Testis (tissue), 2 donors: ENCODE measurements at regions not wholly inside any gene's neighbourhood (a gene's known extent, or its start where the extent isn't known, plus 50 kb on each side); places are given as distances from the start of the nearest gene placed in this dataset.

ENCODE experiments used
- CTCF ChIP-seq, 3 experiments: fragments of 450-650 bp in 2 of 3; fragments of 200-600 bp in 1 of 3; sonication (generic) in 1 of 3; IDR thresholded peaks; one replicate each; pipeline ENCODE4 v1.5.1; 2016 to 2019; ENCODE audit warnings: antibody characterized with exemption in 3 of 3, mild to moderate bottlenecking in 2 of 3, moderate library complexity in 1 of 3
- POLR2A ChIP-seq: fragments of 450-650 bp; IDR thresholded peaks from one replicate; pipeline ENCODE4 v1.6.1; 2017; ENCODE audit warnings: antibody characterized with exemption, mild to moderate bottlenecking, moderate library complexity

DNA sequence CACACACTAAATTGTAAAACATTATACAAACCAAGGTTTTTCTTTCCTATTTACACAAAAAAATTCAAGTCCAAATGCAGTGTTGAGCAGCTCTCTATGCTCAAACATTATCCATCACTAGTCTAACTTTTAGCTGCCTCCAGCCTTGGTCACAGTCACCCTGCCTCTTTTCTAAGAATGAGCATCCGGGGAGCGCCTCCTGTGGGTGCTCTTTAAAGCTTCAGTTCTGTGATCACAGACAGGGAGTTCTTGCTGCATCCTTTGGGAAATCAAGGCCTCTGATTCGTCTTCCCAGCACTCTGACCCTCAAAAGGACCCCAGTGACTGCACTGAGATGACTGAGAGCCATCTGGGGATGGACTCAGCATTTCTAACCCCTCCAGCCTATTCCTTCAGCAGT is 289.6 kb downstream of the SEC61B start:
- TF ChIP-seq CTCF (IDR thresholded peaks at IDR 0.05) (no peak), POLR2A (no peak)
